Chondrocyte (in vitro differentiated cells): ENCODE measurements at regions not wholly inside any gene's neighbourhood (a gene's known extent, or its start where the extent isn't known, plus 50 kb on each side); places are given as distances from the start of the nearest gene placed in this dataset.

Experiments
- DNase-seq: peaks from one replicate; pipeline ENCODE4 v3.0.0; 2021; ENCODE audit warnings: mixed read lengths, low spot score
- H3K27ac Mint-ChIP-seq: one replicate; pipeline ENCODE4 v1.8.0; 2021; ENCODE audit warnings: mild to moderate bottlenecking, moderate library complexity, mixed read lengths; ENCODE audit not compliant: unreplicated experiment
- H3K27me3 Mint-ChIP-seq: 2 replicates; pipeline ENCODE4 v1.8.0; 2021; ENCODE audit warnings: low read depth, mixed read lengths
- H3K36me3 Mint-ChIP-seq: 2 replicates; pipeline ENCODE4 v1.8.0; 2021; ENCODE audit warnings: low read depth, mixed read lengths
- H3K4me1 Mint-ChIP-seq: 2 replicates; pipeline ENCODE4 v1.8.0; 2021; ENCODE audit warnings: low read depth, mild to moderate bottlenecking, mixed read lengths
- H3K4me3 Mint-ChIP-seq: one replicate; pipeline ENCODE4 v1.8.0; 2021; ENCODE audit warnings: mild to moderate bottlenecking, moderate library complexity, mixed read lengths; ENCODE audit not compliant: unreplicated experiment
- H3K9me3 Mint-ChIP-seq: 2 replicates; pipeline ENCODE4 v1.8.0; 2021; ENCODE audit warnings: low read depth, mixed read lengths
- TF ChIP-seq, protein P1 (sequence below): fragments of 200-600 bp; sonication (generic); IDR thresholded peaks from 2 replicates; pipeline ENCODE4 v1.5.0; 2021; ENCODE audit warnings: antibody characterized with exemption, mild to moderate bottlenecking, moderate library complexity

DNA sequence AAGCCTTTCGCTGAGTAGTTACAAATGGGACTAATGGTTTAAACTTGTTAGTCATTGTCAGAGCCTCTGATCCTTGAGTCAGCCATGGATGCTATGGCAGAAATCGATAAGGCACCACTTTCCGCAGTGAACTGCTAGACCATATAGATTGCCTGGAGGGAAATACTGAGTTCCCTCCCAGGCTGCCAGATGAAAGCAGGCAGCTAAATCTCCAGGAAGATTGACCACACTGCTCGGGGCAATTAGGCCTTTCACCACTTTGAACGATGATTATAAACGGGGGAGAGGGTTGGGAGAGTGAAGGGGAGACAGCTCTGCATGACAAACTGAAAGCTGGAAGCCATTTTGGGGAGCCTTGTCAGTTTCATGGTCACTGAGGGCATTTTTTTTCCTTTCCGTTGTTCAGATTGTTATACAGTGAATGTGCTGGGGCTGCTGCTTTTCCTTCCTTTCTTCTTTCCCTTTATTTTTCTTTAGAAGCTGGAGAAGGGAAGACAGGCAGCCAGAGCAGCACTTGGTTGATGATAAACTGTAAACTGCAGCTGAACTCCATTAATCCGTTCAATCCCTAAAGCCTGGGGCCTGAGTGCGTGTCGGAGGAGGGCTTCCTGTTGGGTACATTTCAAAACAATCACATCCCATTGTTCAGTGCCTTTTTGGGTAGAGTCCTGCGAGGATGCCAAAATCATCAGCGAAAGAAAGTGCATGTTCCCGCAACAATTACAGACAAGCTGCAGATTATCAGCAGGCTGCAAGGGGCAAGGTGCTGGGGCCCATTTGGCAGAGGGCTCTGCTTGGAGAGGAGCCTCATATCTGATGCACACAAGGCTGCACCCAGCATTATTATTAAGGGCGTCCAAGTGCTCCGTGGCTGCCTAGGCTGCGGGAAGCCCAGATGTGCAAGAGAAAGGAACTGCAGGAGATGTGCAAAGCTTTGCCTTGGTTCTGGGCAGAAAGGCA lies 308.4 kb downstream of the PSAT1 start:
- TF ChIP-seq, protein P1, sequence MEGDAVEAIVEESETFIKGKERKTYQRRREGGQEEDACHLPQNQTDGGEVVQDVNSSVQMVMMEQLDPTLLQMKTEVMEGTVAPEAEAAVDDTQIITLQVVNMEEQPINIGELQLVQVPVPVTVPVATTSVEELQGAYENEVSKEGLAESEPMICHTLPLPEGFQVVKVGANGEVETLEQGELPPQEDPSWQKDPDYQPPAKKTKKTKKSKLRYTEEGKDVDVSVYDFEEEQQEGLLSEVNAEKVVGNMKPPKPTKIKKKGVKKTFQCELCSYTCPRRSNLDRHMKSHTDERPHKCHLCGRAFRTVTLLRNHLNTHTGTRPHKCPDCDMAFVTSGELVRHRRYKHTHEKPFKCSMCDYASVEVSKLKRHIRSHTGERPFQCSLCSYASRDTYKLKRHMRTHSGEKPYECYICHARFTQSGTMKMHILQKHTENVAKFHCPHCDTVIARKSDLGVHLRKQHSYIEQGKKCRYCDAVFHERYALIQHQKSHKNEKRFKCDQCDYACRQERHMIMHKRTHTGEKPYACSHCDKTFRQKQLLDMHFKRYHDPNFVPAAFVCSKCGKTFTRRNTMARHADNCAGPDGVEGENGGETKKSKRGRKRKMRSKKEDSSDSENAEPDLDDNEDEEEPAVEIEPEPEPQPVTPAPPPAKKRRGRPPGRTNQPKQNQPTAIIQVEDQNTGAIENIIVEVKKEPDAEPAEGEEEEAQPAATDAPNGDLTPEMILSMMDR, result no peak
- Mint-ChIP-seq H3K36me3 (peaks cover 2% of the 10 kb centered on the region), H3K27ac (peak overlapping the region; percentile 74), H3K4me1 (peaks cover 28% of the 10 kb centered on the region), H3K4me3 (no peak overlapping the region), H3K27me3 (no peaks in the 10 kb centered on the region), H3K9me3 (peaks cover 8% of the 10 kb centered on the region)
- no peak for DNase-seq

DNA sequence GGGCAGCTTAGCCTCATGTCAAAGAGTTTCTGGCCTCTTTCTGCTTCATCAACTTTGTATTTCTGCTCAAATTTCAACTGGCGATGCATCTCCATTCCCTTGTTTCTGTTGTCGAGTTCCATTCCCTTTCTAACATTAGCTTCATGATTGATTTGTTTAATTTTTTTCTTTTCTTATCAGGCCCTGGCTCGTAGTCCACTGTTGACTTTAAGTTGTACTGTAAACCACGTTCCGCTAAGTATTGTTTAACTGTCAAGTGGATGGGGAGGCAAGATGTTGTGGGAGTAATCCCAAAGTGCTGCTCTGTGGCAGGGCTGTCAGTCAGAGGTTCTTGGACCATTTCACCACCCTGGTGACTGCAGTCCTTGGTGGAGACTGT lies 309.1 kb downstream of the PSAT1 start:
- Mint-ChIP-seq H3K27me3 (no peaks in the 10 kb centered on the region), H3K4me1 (peaks cover 28% of the 10 kb centered on the region), H3K27ac (no peak overlapping the region), H3K4me3 (no peak overlapping the region), H3K9me3 (peaks cover 8% of the 10 kb centered on the region), H3K36me3 (peaks cover 2% of the 10 kb centered on the region)
- TF ChIP-seq, protein P1, result no peak
- DNase-seq, result no peak

DNA sequence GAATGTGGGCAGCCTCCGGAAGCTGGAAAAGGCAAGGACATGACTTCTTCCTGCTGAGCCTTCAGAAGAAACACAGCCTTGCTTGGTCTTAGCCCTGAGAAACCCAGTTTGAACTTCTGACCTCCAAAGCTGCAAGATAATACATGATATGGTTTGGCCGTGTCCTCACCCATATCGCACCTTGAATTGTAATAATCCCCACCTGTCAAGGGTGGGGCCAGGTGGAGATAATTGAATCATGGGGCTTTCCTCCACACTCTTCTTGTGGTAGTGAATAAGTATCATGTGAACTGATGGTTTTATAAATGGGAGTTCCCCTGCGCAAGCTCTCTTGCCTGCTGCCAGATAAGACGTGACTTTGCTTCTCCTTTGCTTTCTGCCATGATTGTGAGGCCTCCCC lies 310.9 kb downstream of the PSAT1 start:
- H3K4me1 Mint-ChIP-seq, result peaks cover 35% of the 10 kb centered on the region
- no peak overlapping the region for H3K27ac Mint-ChIP-seq
- H3K27me3 Mint-ChIP-seq, result no peaks in the 10 kb centered on the region
- no peak for DNase-seq
- H3K9me3 Mint-ChIP-seq, result peaks cover 8% of the 10 kb centered on the region
- peaks cover 2% of the 10 kb centered on the region for H3K36me3 Mint-ChIP-seq
- no peak overlapping the region for H3K4me3 Mint-ChIP-seq
- TF ChIP-seq, protein P1, result no peak

DNA sequence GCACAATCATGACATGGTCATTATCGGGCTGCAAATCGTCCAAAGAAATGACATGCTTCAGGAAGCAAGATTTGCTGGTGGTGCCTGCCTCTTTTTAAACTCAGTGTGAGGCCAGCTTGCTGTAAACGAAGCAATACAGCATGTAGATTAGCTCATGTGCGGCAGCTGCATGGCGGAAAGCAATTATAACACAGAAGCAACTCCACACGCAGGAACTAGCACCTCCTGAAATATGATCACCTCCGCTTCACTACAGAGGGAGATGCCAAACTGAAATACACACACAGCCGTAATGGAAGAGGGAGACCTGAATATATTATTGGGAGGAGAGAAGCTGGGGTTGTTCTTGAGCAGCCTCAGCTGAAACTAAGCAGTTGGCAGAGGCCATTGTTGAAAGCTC lies 312.5 kb downstream of the PSAT1 start:
- H3K27me3 Mint-ChIP-seq, result no peaks in the 10 kb centered on the region
- H3K9me3 Mint-ChIP-seq, result peaks cover 8% of the 10 kb centered on the region
- H3K4me3 Mint-ChIP-seq, result no peak overlapping the region
- H3K27ac Mint-ChIP-seq, result no peak overlapping the region
- no peak for DNase-seq
- H3K4me1 Mint-ChIP-seq, result peaks cover 39% of the 10 kb centered on the region
- H3K36me3 Mint-ChIP-seq, result peaks cover 2% of the 10 kb centered on the region
- TF ChIP-seq, protein P1, result no peak

DNA sequence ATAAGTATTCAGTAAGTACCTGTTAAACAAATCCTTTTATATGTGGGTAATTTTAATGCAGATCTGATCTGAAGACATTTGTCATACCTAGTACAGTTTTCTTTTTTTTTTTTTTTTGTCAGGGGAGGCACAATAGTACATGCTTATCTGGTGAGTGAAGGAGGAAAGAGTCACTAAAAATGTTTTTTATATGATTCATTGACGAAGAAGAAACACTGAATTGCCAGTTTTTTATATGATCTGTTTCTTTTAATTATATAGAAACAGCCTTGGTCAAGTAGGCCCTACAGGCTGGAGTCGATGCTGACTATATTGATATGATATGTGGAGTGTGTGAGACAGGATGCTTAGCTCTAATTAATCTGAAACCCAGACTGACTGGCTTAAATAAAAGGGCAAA lies 315.2 kb downstream of the PSAT1 start:
- H3K4me1 Mint-ChIP-seq, result peaks cover 24% of the 10 kb centered on the region
- TF ChIP-seq, protein P1, result no peak
- no peak overlapping the region for H3K4me3 Mint-ChIP-seq
- H3K27ac Mint-ChIP-seq, result peak overlapping the region; percentile 80
- H3K9me3 Mint-ChIP-seq, result peaks cover 8% of the 10 kb centered on the region
- peaks cover 2% of the 10 kb centered on the region for H3K36me3 Mint-ChIP-seq
- DNase-seq, result no peak
- H3K27me3 Mint-ChIP-seq, result no peaks in the 10 kb centered on the region
